ENCODE measurements at regions not wholly inside any gene's neighbourhood (a gene's known extent, or its start where the extent isn't known, plus 50 kb on each side); places are given as distances from the start of the nearest gene placed in this dataset.
"Not testable (repeated sequence)": the region's sequence is repeated elsewhere in the genome, so short reads cannot be mapped to it uniquely, and the experiment has no call there.

DNA sequence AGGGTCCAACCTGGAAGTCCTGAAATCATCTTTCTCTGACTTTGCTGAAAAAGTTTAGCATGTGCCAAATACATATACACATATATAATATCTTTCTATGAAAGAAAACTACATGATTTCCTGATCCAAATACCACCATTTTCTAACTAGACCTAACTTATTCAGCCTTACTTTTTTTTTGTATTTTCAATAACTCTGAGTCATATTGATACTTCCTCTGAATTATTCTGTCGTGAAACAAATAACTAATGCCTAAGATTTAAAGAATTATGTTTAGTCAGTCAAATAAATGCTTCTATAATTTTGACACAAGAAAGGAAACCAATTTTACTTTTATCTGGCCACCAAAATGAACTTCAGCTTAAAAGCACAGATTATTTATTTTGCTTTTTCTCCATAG lies 760.2 kb upstream of the GBE1 start:
- no peak for FAIRE-seq
- no peak for DNase-seq (ENCODE audit: low spot score)

DNA sequence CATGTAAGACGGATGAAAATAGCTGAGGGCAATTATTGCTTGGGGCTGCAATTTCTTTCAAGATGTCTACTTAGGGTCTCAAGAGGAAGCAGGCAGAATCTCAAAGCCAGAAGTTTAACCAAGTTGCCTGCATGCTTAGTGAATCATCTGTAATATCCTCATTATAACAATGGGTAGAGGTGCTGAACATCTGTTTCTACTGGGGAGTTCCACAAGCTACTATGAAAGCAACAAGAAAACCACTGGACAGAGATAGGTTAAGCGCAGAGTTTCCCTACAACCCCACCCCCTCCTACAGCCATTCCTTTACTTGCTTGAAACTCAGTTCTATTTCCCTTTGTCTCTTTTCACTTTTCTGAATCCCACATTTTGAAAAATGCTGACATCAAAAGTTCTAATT lies 759.4 kb upstream of the GBE1 start:
- FAIRE-seq (no peak), DNase-seq (ENCODE audit: low spot score) (no peak)

DNA sequence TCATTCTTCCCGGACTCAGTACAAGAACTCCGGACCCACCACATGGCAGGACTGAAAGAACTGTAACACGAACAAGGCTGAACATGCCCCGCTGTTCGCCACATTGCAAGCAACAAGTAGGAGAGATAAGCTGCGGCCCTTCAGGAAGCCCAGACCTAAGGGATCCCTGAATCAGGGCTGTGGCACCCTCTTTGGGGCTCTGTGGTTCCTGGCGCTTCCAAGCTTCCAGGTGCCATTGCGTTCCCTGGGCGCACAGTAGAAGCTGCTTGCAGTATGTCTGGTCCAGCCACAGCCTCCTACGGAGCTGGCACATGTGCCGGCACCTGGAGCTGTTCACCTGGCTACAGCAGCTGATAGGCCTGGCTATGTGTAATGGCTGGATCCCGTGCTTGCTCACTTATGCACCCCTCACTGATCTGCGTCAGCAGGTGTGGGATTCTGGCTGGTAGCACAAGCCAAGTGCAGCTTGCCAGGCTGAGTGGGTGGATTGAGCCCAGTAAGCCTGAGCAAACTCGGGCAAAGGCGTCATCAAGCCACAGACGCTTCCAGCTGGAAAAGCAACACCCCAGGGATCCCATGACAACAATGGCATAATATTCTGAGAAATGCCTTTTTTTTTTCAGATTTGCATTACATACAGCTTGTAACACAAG lies 748.6 kb upstream of the GBE1 start:
- FAIRE-seq (no peak), DNase-seq (ENCODE audit: low spot score) (no peak)

DNA sequence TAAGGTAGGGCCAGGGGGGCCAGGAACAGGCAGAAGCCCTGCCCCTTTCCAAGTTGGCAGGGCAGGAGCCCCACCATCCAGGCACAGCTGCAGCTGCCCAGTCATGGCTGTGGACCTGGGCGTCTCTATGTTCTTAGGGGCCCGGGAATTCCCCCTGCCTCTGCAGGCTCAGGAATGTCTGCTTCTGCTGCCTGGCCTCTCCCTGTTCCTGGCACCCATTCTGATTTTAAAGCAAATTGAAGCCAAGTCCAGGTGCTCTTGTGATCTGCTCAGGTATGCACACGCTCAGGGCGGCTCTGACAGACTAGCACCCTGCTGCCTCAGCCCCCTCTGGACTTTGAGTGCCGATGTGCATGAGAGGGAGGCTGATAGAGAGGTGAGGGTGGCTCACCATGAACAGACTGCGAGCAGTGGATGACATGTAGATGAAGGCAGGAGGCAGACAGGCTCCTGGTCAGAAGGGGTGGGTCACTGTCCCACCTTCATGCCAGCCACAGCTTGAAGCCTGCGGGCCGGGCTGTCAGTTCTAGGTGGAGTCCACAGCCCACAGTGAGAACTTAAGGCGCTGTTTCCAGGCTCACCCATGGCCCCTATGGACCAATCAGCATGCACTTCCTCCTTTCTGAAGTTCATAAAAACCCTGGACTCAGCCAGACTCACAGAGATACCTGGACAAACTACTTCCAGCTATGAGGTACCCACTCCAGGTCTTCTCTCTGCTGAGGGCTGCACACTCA lies 747.8 kb upstream of the GBE1 start:
- DNase-seq (ENCODE audit: low spot score) (no peak), FAIRE-seq (no peak)

DNA sequence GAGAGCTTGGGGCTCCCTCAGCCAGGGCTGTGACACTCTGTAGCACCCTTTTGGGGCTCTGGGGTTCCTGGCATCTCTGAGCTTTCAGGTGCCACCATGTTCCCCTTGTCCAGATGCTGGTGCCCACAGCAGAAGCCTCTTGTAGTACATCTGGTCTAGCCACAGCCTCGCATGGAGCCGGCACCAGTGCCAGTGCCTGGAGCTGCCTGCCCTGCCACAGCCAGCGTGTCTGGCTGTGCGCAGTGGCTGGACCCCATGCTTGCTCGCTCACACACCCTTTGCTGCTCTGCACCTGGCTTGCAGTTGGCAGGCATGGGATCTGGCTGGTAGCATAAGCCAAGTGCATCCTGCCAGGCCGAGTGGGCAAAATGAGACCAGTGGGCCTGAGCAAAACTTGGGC lies 744.8 kb upstream of the GBE1 start:
- FAIRE-seq (no peak), DNase-seq (ENCODE audit: low spot score) (no peak)

DNA sequence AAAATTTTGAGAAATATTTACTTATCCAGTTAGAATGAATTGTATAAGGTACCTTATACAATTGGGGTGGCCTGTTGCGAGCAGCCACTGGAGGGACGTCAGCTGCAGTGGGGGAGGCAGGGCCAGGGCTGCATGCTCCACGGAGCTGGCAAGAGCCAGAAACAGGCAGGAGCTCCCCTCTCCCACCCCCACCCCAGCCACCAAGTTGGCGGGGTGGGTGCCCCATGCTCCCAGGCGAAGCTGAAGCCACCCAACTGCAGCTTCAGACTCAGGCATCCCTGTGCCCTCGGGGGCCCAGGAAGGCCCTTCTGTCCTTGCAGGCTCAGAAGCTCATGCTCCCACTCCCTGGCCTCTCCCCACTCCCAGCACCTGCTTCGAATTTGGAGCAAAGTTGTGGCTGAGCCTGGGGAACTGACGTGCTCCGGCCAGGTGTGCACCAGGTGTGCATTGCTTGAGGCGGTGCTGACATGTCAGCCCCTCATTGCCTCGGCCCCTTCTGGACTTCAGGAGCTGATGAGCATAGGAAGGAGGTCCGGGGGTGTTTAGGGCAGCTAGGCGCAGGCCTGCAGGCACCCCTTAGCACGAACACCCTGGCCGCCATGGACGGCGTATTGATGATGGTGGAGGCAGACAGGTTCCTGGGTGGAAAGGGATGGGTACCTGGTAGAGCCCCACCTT lies 743.8 kb upstream of the GBE1 start:
- DNase-seq (ENCODE audit: low spot score) (no peak), FAIRE-seq (no peak)

DNA sequence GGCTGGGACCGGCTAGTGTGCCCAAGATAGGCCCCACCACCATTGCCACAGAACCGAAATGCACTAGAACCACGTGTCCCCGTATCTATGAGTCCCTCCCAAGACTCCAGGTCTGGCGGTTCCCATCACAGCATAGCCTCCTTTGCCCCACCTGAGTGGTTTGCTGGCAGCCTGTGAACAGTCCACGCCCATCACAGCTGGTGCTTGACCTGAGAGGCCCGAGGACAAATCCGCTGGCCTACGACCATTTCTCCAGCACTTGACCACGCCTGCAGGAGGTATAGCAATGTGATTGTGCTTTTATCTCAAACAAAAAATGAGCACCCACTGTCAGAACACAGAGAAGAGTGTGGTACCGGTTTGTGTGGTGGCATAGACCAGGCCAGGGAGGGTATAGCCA lies 736.7 kb upstream of the GBE1 start:
- no peak for DNase-seq (ENCODE audit: low spot score)
- no peak for FAIRE-seq

DNA sequence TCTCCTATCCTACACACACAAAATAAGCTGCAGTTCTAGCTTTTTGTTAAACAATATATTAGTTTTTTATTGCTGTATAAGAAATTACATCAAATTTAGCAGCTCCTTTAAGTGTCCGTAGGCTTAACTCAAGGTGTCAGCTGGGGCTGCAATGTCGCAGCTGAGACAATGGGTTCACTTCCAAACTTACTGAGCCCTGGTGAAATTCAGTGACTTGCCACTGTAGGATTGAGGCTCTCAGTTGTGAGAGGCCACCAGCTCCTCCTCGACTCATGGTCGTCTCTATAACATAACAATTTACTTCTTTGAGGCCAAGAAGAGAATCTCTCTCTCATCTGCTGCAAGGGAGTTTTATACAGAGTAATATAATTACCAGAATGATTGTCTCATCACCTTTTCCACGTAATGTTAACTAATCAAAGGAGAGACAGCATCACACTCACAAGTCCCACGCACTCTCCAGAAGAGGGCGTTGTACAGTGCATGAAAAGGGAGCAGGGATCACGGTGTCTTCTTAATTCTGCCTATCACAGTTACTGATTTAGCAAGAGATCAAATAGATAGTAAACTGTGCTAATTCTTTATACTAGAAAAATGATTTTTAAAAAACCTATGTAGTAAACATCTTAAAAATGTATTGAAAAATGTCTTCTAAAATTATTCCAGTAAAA lies 735.6 kb upstream of the GBE1 start:
- DNase-seq (ENCODE audit: low spot score): peak; percentile 7
- no peak for FAIRE-seq

DNA sequence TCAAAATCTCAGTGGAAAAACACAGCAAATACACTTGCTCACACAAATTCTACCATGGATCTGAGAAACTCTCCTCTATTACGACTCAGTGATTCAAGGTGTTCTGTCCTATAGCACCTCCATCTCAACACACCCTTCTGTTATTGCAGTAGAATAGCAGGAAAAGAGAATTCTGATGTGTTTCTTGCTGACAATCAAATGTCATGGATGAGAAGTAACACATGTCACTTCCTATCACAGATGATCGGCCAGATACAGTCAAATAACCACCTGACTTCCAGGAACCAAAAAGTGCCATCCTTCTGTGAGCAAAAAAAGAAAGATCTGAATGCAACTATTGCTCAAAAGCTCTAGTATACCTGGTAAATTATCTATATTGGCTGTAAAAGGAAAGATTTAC lies 734.2 kb upstream of the GBE1 start:
- FAIRE-seq: no peak
- DNase-seq (ENCODE audit: low spot score): no peak

DNA sequence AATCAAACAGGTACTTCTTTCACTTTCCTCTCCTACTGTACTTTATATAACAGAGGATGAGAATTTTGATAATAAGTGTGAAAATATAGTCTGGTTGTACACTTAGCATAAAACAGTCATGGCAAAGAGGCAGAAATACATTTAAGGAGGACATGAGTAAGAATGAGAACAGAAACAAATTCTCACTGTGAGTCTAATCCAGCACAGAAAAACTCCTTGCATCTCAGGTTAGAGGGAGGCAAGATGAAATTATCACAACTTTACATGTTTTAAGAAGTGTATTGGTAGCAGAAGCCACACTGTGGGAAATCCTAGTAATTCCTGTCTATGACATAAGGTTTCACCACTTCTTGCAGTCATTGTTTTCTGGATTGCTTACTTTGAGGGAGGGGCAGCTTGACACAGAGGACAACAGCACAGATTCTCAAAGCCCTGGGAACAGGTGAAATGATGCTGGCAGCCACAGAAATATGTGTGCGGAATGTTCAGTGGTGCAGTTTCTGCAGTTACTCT lies 733.6 kb upstream of the GBE1 start:
- DNase-seq (ENCODE audit: low spot score) (no peak), FAIRE-seq (no peak)

DNA sequence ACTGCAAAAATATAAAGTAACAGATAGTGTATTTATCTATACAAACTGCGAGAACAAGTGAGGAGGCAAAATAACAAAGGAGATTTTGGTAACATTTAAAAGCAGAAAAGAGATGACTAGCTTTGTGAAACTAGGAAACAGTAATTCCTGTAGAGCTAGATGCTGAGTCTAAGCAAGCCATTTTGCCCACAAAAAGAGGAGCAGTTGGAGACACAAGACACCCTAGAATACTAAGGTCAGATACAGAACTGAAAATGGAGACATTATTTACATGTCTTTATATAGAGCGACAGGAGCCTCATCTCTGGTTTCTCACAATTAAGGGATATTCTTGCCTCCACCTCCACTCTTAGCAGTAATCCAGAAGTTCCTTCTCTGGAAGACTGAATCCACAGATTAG lies 732.4 kb upstream of the GBE1 start:
- FAIRE-seq: no peak
- DNase-seq (ENCODE audit: low spot score): no peak

DNA sequence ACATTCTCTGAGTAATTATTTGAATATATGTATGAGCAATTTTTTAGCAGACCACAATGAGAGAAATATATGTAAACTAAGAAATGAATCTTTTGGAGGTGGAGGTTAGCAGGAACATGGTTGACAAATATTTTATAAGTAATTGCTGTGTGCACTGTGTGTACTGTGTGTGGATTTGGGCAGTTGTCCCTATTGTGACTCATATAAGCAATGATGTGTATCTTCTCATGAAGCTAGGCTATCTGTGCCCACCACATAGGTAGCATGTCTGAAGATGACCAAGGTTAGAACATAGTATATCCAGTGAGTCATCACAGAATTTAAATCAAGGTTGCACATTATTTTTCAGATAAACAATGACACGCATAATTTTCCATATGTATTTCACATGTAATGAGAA lies 713.9 kb upstream of the GBE1 start:
- no peak for FAIRE-seq
- DNase-seq (ENCODE audit: low spot score): no peak

DNA sequence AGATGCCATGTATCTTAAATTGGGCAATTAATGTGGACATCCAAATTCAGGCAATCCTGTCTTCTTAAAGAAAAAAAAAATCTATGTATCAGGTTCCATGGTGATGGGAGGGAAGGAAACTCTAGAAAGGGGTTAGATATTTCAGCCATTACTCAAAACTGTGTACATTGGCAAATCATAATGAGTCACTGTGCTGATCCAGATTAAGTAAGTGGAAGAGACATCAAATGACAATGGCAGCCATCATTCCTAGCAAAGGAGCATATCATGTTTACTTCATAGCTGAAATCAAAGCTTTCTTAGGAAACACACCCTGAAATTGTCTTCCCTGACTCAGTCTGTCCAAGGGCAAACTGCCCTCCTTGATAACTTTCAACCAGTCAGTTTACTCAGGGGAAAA lies 713.3 kb upstream of the GBE1 start:
- FAIRE-seq: no peak
- peak; percentile 6 for DNase-seq (ENCODE audit: low spot score)

DNA sequence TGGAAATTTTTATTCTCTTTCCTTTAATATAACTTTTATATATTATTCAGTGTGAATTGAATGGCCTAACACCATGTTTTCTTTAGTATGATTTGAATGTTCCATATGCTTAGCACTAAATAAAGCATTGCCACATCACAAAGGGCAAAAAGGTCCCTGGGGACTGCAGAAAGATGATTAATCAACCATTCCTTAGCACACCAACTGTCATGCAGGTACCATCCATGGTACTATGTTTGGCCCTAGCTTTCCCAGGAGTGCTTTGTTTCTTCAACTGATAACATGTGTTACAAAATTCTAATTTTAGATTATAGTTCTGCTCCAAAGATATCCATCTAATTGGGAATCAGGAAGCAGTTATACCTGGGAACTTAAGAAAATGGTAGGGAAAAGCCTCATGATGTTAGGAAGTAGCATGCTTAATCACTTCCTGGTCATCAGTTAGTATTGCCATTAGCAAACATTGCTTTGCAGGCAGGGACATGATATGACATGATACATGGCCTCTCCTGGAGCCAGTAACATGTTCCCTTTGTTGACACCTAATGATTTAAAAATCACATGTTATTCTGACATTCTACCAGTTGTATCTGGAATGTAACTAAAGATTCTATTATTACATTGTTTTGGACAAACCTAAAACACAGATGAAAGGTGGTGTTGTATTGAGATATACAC lies 712.6 kb upstream of the GBE1 start:
- no peak for DNase-seq (ENCODE audit: low spot score)
- FAIRE-seq: no peak

DNA sequence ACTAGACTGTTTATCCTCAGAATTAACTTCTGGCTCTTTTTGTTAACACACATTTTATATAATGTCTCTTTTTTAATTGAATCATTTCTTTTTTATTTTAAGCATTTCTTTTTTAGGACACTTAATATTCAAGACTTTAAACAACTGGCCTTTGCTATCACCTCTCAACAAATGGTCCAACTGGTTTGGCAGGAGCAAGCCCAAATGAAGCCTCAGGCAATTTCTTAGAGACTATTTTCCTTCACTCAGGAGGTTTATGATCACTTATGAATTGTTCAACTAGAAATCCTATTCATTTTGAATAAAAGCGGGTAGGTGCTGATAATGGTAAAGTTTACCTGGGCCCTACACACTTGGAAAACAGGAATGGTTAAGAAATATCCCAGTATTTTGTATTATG lies 705.6 kb upstream of the GBE1 start:
- DNase-seq (ENCODE audit: low spot score): no peak
- FAIRE-seq: no peak

DNA sequence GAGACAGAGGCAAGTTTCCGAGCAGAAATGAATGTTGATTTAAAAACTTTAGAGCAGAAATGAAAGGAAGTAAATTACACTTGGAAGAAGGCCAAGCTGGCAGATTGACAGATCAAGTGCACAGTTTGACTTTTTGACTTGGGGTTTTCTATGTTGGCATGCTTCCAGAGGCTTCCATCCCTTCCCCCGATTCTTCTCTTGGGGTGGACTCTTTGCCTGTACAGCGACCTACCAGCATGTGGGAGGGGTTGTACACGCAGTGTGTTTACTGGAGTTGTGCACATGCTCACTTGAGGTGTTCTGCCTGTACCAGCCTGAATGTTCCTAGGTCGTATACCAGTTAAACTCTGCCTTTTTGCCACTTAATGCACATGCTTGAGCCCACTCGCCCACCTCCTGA lies 701.5 kb upstream of the GBE1 start:
- FAIRE-seq: no peak
- no peak for DNase-seq (ENCODE audit: low spot score)

DNA sequence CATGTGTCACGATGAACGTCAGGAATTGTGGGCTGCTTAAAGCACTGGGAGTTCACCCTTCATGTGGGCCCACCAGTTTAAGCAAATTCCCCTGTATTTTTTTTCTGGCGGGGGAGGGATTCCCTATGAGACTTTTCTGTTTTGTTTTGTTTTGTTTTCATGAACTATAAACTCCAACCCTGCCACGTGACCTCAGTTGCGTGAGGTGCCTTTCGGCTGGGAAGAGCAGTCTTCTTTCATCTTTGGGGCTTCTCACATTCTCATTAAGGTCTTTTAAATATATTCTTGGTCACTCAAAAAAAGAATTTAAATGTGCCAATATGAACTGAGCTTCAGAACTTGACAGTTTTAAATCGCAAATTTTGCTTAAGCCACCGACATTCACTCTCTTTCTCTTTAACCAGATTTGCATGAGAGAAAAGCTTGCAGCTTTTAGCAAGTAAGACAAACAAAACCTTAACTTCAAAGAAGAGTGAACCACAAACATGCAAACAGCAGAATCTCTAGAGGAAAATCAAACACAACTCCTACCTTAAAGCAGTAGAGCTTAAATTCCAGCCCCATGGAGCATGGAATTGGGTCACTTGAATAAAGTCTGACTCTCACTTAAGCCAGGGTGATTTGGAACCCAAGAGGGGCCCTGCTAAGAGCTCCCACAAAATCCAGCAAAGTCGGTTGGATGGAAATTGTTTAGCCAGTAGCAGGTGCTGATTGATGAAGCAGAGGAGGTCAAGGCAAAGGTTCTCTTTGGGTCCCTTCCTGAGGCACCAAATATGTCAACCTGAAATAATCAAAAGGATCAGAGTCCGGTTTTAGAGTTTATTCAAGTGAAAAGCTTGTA lies 699.8 kb upstream of the GBE1 start:
- FAIRE-seq (no peak), DNase-seq (ENCODE audit: low spot score) (no peak)

DNA sequence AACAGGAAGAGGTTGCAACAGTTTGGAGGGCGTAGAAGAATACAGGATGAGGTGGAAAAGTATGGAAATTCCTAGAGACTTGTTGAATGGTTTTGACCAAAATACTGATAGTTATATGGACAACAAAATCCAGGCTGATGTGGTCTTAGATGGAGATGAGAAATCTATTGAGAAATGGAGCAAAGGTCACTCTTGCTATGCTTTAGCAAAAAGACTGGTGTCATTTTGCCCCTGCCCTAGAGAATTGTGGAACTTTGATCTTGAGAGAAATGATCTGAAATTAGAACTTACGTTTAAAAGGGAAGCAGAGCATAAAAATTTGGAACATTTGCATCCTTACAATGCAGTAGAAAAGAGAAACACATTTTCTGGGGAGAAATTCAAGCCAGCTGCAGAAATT lies 686.9 kb upstream of the GBE1 start:
- DNase-seq (ENCODE audit: low spot score) (no peak), FAIRE-seq (no peak)

DNA sequence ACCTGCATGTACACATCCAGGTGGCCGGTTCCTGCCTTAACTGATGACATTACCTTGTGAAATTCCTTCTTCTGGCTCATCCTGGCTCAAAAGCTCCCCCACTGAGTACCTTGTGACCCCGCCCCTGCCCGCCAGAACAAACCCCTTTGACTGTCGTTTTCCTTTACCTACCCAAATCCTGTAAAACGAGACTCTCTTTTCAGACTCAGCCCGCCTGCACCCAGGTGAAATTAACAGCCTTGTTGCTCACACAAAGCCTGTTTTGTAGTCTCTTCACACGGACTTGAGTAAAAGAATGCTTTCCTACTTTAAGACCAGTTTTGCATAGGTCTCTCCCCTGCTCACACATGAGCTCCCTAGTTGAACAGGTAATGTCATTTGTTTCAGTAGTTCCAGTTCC lies 667.4 kb upstream of the GBE1 start:
- DNase-seq (ENCODE audit: low spot score); FAIRE-seq: not testable (repeated sequence)

DNA sequence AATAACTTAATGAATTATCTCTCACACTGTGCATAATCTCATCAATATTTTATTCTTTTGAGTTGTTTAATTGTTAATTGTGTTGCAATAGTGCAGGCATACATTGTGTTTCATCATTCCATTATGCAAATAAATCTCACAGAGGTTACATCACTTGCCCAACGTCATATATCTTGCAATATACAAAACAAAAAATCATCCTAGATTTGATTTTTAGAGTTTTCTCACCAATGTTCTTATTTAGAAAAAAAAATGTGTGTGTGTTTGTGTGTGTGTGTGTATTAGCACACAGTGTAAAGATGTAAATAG lies 662.5 kb upstream of the GBE1 start:
- FAIRE-seq: no peak
- no peak for DNase-seq (ENCODE audit: low spot score)
